Effector memory CD4-positive, alpha-beta T cell (primary cell): ENCODE measurements at regions not wholly inside any gene's neighbourhood (a gene's known extent, or its start where the extent isn't known, plus 50 kb on each side); places are given as distances from the start of the nearest gene placed in this dataset.

Source experiments
- DNase-seq, 3 donors: peaks; one replicate each; pipeline ENCODE4 v3.0.0-alpha.2; 2020
- H3K27ac ChIP-seq: 2 replicates; pipeline ENCODE4 v1.7.0; 2013; ENCODE audit warnings: mild to moderate bottlenecking, low read length, moderate library complexity; ENCODE audit not compliant: insufficient read depth, poor library complexity, severe bottlenecking
- H3K27me3 ChIP-seq: replicated peaks from 2 replicates; pipeline ENCODE4 v1.7.0; 2013; ENCODE audit warnings: mild to moderate bottlenecking, low read length; ENCODE audit not compliant: insufficient read depth, control insufficient read depth, poor library complexity, severe bottlenecking
- H3K36me3 ChIP-seq: 2 replicates; pipeline ENCODE4 v1.7.0; 2013; ENCODE audit warnings: mild to moderate bottlenecking, low read length, moderate library complexity; ENCODE audit not compliant: control insufficient read depth, insufficient read depth
- H3K4me1 ChIP-seq: 2 replicates; pipeline ENCODE4 v1.7.0; 2013; ENCODE audit warnings: low read length, mild to moderate bottlenecking; ENCODE audit not compliant: control insufficient read depth, insufficient read depth, poor library complexity, severe bottlenecking
- H3K4me3 ChIP-seq: 2 replicates; pipeline ENCODE4 v1.7.0; 2013; ENCODE audit warnings: low read length, low read depth, mild to moderate bottlenecking; ENCODE audit not compliant: insufficient read depth, poor library complexity, severe bottlenecking
- H3K9me3 ChIP-seq: 2 replicates; pipeline ENCODE4 v1.7.0; 2013; ENCODE audit warnings: mild to moderate bottlenecking, low read length, moderate library complexity; ENCODE audit not compliant: control insufficient read depth

GRCh38 chr4:28760003-28760402 is 1899.4 kb downstream of the STIM2 start:
- H3K27me3 ChIP-seq, result no peaks in the 10 kb centered on the region
- H3K27ac ChIP-seq, result no peak overlapping the region
- DNase-seq, result no peak
- no peak overlapping the region for H3K4me3 ChIP-seq
- no peaks in the 10 kb centered on the region for H3K36me3 ChIP-seq
- H3K4me1 ChIP-seq, result no peaks in the 10 kb centered on the region
- no peaks in the 10 kb centered on the region for H3K9me3 ChIP-seq

DNA sequence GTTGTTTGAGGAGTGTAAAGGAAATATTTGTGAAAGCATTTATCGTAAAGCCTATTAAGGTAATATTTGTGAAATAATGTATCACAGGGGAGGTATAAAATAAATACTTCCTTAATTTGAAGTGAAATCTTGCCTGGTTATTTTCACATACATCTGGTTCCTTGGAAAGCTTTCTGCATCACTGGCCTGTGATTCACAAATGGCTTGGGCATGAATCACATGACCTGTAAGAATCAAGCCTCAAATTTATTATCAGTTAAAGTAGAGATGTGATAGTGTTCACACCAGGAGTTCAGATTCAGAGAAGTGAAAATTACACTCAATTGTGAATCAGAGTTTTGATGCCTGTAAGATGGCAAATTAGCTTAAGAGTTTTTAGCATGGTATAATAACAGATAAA is 1911.4 kb downstream of the STIM2 start:
- Histone ChIP-seq H3K4me1 (no peaks in the 10 kb centered on the region), H3K27ac (no peak overlapping the region), H3K9me3 (no peaks in the 10 kb centered on the region), H3K4me3 (no peak overlapping the region), H3K36me3 (no peaks in the 10 kb centered on the region), H3K27me3 (no peaks in the 10 kb centered on the region)
- DNase-seq, result no peak

- H3K4me1 ChIP-seq, result no peaks in the 10 kb centered on the region
- DNase-seq, result no peak
- no peaks in the 10 kb centered on the region for H3K9me3 ChIP-seq
- no peaks in the 10 kb centered on the region for H3K36me3 ChIP-seq
- no peak overlapping the region for H3K4me3 ChIP-seq
- H3K27me3 ChIP-seq, result no peaks in the 10 kb centered on the region
- H3K27ac ChIP-seq, result no peak overlapping the region
These were observed 1912.1 kb downstream of the STIM2 start for GRCh38 chr4:28772788-28773187.

DNA sequence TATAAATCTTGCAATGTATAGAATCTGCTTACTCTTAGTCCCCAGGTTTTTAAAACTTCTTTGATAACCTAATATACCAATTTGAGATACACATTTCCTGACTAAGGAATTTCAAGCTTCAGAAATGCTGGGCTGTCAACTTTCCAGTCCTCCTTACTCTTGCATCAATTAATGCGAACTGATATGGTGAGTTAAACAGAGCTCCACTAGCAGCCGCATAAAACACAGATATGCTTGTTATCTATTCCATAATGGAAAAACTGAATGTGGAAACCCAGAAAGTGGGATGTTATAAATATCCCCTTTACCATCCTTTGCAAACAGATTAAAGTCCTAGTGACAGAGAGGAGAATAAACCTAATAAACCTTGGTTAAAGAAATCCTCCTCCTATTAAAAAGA is 1913.7 kb downstream of the STIM2 start:
- Histone ChIP-seq H3K36me3 (no peaks in the 10 kb centered on the region), H3K4me3 (no peak overlapping the region), H3K27ac (no peak overlapping the region), H3K27me3 (no peaks in the 10 kb centered on the region), H3K9me3 (no peaks in the 10 kb centered on the region), H3K4me1 (no peaks in the 10 kb centered on the region)
- no peak for DNase-seq

DNA sequence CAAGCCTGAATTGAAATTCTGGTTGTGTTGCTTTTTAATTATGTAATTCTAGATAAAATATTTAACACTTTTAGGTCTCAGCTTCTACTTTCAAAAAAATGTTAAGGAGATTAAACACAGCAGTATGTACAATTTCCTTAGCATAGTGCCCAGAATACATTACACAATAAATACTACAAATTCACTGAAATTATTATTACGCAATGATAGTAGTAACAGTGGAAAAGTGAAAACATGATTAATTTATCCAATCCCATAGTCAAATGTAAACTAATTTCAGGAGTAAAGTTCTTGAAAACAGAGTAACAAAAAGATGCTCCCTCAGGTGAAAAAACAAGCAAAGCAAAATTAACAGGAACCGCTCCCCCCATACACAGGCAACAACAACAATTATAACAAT is 1915.4 kb downstream of the STIM2 start:
- Histone ChIP-seq H3K9me3 (no peaks in the 10 kb centered on the region), H3K27ac (no peak overlapping the region), H3K27me3 (no peaks in the 10 kb centered on the region), H3K36me3 (no peaks in the 10 kb centered on the region), H3K4me1 (no peaks in the 10 kb centered on the region), H3K4me3 (no peak overlapping the region)
- DNase-seq, result no peak

DNA sequence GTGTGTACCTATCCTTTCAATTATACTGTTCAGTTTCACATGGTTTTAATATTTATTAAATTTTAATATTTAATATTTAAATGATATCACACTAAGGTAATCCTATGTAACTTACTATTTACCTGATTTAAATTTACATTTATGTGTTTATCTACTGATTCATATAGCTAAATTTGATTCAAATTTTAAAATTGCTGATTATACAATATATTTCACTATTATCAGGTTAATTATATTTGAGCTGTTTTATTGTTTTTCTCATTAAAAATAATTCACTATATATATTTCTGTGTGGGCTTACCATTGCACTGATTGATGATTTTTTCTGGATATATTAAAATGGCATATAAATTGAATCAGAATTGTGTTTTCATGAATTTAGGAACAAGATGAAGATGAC is 1923.5 kb downstream of the STIM2 start:
- Histone ChIP-seq H3K27me3 (no peaks in the 10 kb centered on the region), H3K27ac (no peak overlapping the region), H3K4me3 (no peak overlapping the region), H3K4me1 (no peaks in the 10 kb centered on the region), H3K36me3 (no peaks in the 10 kb centered on the region), H3K9me3 (no peaks in the 10 kb centered on the region)
- DNase-seq, result no peak

- H3K27me3 ChIP-seq, result no peaks in the 10 kb centered on the region
- H3K36me3 ChIP-seq, result no peaks in the 10 kb centered on the region
- H3K4me1 ChIP-seq, result no peaks in the 10 kb centered on the region
- H3K27ac ChIP-seq, result no peak overlapping the region
- DNase-seq, result no peak
- no peak overlapping the region for H3K4me3 ChIP-seq
- H3K9me3 ChIP-seq, result no peaks in the 10 kb centered on the region
These were observed 1927.3 kb downstream of the STIM2 start for GRCh38 chr4:28787947-28788346.

- DNase-seq, result no peak
These were observed 1928.4 kb downstream of the STIM2 start for GRCh38 chr4:28788929-28789490.

GRCh38 chr4:28792917-28793597 is 1927.1 kb upstream of the PCDH7 start:
- no peak overlapping the region for H3K27ac ChIP-seq
- H3K4me3 ChIP-seq, result no peak overlapping the region
- H3K9me3 ChIP-seq, result no peaks in the 10 kb centered on the region
- H3K36me3 ChIP-seq, result no peaks in the 10 kb centered on the region
- DNase-seq, result no peak
- H3K4me1 ChIP-seq, result no peaks in the 10 kb centered on the region
- no peaks in the 10 kb centered on the region for H3K27me3 ChIP-seq

More at GRCh38 chr4:28788929-28789490, 1928.4 kb downstream of the STIM2 start:
- no peaks in the 10 kb centered on the region for H3K9me3 ChIP-seq
- no peaks in the 10 kb centered on the region for H3K27me3 ChIP-seq
- no peak overlapping the region for H3K4me3 ChIP-seq
- no peak overlapping the region for H3K27ac ChIP-seq
- H3K36me3 ChIP-seq, result no peaks in the 10 kb centered on the region
- no peaks in the 10 kb centered on the region for H3K4me1 ChIP-seq

- no peak overlapping the region for H3K4me3 ChIP-seq
- DNase-seq, result no peak
- no peaks in the 10 kb centered on the region for H3K36me3 ChIP-seq
- no peaks in the 10 kb centered on the region for H3K4me1 ChIP-seq
- H3K27me3 ChIP-seq, result no peaks in the 10 kb centered on the region
- no peak overlapping the region for H3K27ac ChIP-seq
- H3K9me3 ChIP-seq, result no peaks in the 10 kb centered on the region
These were observed 1920.5 kb upstream of the PCDH7 start for GRCh38 chr4:28799696-28800095.
